Right lobe of liver (tissue), 6 donors: ENCODE measurements at regions not wholly inside any gene's neighbourhood (a gene's known extent, or its start where the extent isn't known, plus 50 kb on each side); places are given as distances from the start of the nearest gene placed in this dataset.

Experiments used
- ATAC-seq, 4 donors: fragments of 200-7000 bp; cut with Tn5 transposase; one replicate each; pipeline ENCODE4 v1.9.1; 2020; ENCODE audit warnings: mild to moderate bottlenecking in 4 of 4, moderate library complexity in 4 of 4
- DNase-seq, 3 donors: peaks; one replicate each; pipeline ENCODE4 v3.0.0-alpha.2; 2020
- H3K27ac ChIP-seq, 3 donors: fragments of 200-600 bp; one replicate each; pipeline ENCODE4 v1.8.0; 2022
- H3K27me3 ChIP-seq, 2 donors: fragments of 200-600 bp; one replicate each; pipeline ENCODE4 v1.8.0; 2022
- H3K36me3 ChIP-seq, 4 donors: fragments of 200-600 bp; sonication (generic) in 1 of 4; one replicate each; pipeline versions ENCODE4 v1.5.1 to v1.8.0; 2017 to 2022; ENCODE audit warnings: control low read depth in 1 of 4
- H3K4me1 ChIP-seq, 4 donors: fragments of 200-600 bp; sonication (generic) in 1 of 4; one replicate each; pipeline versions ENCODE4 v1.5.1 to v1.8.0; 2017 to 2022; ENCODE audit warnings: control low read depth in 1 of 4
- H3K4me3 ChIP-seq, 3 donors: fragments of 200-600 bp; one replicate each; pipeline ENCODE4 v1.8.0; 2022
- H3K9me3 ChIP-seq, 4 donors: fragments of 200-600 bp; sonication (generic) in 1 of 4; one replicate each; pipeline versions ENCODE4 v1.5.1 to v1.8.0; 2017 to 2022; ENCODE audit warnings: control low read depth in 1 of 4
- POLR2A ChIP-seq: fragments of 450-650 bp; IDR thresholded peaks from one replicate; pipeline ENCODE4 v1.6.1; 2017; ENCODE audit warnings: antibody characterized with exemption, mild to moderate bottlenecking
- WGBS: methylation state at CpG from one replicate; pipeline ENCODE4 v1.1.6; 2018; ENCODE audit warnings: low coverage, low lambda C conversion rate; ENCODE audit not compliant: insufficient coverage; ENCODE audit errors: missing lambda C conversion rate; 5-methylcytosine and 5-hydroxymethylcytosine counted together
- intact Hi-C, 2 donors: fragments of 100-400 bp; cut with DNase I; formaldehyde crosslinking; loops; one replicate each; pipeline versions ENCODE4 v1.11.2 to v1.14.1; 2022
- TF ChIP-seq, protein P1 (sequence below), 4 donors: fragments of 200-600 bp in 3 of 4; fragments of 450-650 bp in 1 of 4; IDR thresholded peaks; one replicate each; pipeline versions ENCODE4 v1.5.1 to v1.8.0; 2016 to 2022; ENCODE audit warnings: antibody characterized with exemption in 4 of 4, mild to moderate bottlenecking in 2 of 4
- donor health status: DM: no; HTN: yes; CAD: no.
- donor health status: DM: no; HTN: no; CAD: no.
- donor health status: DM: no; HTN: no; CAD: no.
- donor health status: DM: no; HTN: yes; CAD: no.
- donor health status: DM: no; HTN: yes; CAD: no.

- H3K4me3 ChIP-seq: no peak overlapping the region
- H3K36me3 ChIP-seq: no peaks in the 10 kb centered on the region
- peak overlapping the region; percentile 18 to 63 (median 20) for H3K27ac ChIP-seq
- ATAC-seq (no peak), DNase-seq (no peak)
- H3K27me3 ChIP-seq: no peaks in the 10 kb centered on the region
- intact Hi-C loops: loop anchor here in 1 of 2 donors (10.0 kb wide), 1 partner anchor 159 kb away; no protein-coding TSS in a partner anchor
- no peaks in the 10 kb centered on the region for H3K4me1 ChIP-seq
- WGBS: 45% methylated on average over 2 of the region's 4 CpGs
- no peaks in the 10 kb centered on the region for H3K9me3 ChIP-seq
- no peak for TF ChIP-seq POLR2A
- TF ChIP-seq, protein P1, sequence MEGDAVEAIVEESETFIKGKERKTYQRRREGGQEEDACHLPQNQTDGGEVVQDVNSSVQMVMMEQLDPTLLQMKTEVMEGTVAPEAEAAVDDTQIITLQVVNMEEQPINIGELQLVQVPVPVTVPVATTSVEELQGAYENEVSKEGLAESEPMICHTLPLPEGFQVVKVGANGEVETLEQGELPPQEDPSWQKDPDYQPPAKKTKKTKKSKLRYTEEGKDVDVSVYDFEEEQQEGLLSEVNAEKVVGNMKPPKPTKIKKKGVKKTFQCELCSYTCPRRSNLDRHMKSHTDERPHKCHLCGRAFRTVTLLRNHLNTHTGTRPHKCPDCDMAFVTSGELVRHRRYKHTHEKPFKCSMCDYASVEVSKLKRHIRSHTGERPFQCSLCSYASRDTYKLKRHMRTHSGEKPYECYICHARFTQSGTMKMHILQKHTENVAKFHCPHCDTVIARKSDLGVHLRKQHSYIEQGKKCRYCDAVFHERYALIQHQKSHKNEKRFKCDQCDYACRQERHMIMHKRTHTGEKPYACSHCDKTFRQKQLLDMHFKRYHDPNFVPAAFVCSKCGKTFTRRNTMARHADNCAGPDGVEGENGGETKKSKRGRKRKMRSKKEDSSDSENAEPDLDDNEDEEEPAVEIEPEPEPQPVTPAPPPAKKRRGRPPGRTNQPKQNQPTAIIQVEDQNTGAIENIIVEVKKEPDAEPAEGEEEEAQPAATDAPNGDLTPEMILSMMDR (IDR thresholded peaks at IDR 0.05): no peak
These were observed 93.1 kb downstream of the ZFP36L2 start for GRCh38 chr2:43133336-43133707.

DNA sequence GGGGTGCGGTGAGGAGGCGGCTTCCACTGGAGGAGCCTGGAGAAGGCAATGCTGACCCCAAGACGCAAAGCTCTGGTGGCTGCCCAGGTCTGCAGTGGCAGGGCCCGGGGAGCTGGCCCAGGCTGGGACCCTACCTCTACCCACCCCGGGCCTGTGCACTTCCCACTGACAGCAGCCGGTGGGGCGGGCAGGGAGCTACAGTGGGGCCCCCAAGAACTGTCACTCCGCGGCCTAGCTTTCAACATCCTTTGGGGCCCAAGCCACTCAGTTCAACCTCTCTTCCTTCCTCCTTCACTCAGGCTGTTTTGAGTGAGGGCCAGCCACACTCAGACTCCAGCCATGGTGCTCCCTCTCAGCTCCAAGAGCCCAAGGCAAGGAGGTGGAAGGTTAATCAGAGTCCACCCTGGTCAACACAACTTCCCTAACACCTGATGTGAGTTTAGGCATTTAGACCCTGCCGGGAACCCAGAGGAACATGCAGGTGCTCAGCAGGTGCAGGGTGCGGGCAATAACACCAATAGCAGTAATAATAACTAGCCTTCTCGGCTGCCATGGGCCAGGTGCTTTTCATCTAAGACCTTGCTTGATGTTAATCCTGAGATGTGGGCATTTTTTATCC, 93.6 kb downstream of the ZFP36L2 start:
- no peaks in the 10 kb centered on the region for H3K27me3 ChIP-seq
- H3K4me3 ChIP-seq: no peak overlapping the region
- ATAC-seq (no peak), DNase-seq (no peak)
- peak overlapping the region; percentile 18 to 63 (median 20) for H3K27ac ChIP-seq
- WGBS: 84% methylated on average over 3 of the region's 12 CpGs
- intact Hi-C loops: loop anchor here in 1 of 2 donors (10.0 kb wide), 1 partner anchor 158 kb away; no protein-coding TSS in a partner anchor
- TF ChIP-seq, protein P1 (IDR thresholded peaks at IDR 0.05): no peak
- TF ChIP-seq POLR2A: no peak
- H3K4me1 ChIP-seq: no peaks in the 10 kb centered on the region
- no peaks in the 10 kb centered on the region for H3K9me3 ChIP-seq
- no peaks in the 10 kb centered on the region for H3K36me3 ChIP-seq

DNA sequence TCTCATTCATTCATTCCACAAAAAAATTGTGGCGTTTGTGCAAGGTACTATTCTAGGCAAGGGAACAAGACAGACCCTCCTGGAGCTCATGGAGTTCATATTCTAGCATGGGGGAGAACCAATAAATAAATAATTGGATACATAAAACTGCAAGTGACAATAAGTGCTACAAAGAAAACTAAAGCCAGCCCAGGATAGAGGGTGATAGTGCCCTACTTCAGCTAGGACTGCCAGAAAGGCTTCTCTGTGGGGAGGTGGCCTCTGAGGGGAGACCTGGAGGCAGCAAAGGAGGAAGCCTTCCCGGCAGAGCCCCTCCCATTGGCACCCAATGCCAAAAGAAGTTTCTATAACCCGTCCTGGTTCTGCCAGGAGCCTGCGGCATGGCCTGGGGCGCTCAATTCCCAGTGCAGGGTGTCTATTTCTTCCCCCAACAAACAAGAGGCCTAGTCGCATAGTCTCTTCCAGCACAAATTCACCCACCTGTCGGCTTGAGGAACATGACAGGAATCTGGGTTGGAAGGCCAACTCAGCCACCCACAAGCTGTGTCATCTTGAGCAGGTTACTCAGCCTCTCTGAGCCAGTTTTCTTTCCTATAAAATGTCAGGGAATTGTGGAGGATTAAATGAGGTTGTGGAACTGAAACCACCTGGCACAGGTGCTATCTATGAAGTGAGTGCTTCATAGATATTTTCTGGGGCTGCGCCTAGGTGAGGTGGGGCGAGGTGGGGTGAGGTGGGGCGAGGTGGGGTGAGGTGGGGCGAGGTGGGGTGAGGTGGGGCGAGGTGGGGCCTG, 94.3 kb downstream of the ZFP36L2 start:
- H3K4me1 ChIP-seq: no peaks in the 10 kb centered on the region
- DNase-seq (no peak), ATAC-seq (no peak)
- H3K9me3 ChIP-seq: no peaks in the 10 kb centered on the region
- WGBS: 67% methylated on average over 12 of the region's 12 CpGs
- H3K27me3 ChIP-seq: no peaks in the 10 kb centered on the region
- intact Hi-C loops: loop anchor here in 1 of 2 donors (10.0 kb wide), 1 partner anchor 157 kb away; no protein-coding TSS in a partner anchor
- no peak overlapping the region for H3K4me3 ChIP-seq
- H3K27ac ChIP-seq: peak overlapping the region; percentile 16 to 54 (median 51)
- no peaks in the 10 kb centered on the region for H3K36me3 ChIP-seq
- TF ChIP-seq POLR2A: no peak
- TF ChIP-seq, protein P1 (IDR thresholded peaks at IDR 0.05): no peak

- WGBS: 47% methylated on average over 8 of the region's 18 CpGs
- H3K4me1 ChIP-seq: no peaks in the 10 kb centered on the region
- intact Hi-C loops: loop anchor here in 1 of 2 donors (10.0 kb wide), 1 partner anchor 156 kb away; no protein-coding TSS in a partner anchor
- H3K27me3 ChIP-seq: no peaks in the 10 kb centered on the region
- ATAC-seq (peak; percentile 49 to 69 (median 63)), DNase-seq (peak; percentile 69 to 80 (median 74))
- TF ChIP-seq, protein P1 (IDR thresholded peaks at IDR 0.05): peak; percentile 48 to 58 (median 51)
- TF ChIP-seq POLR2A: no peak
- no peaks in the 10 kb centered on the region for H3K9me3 ChIP-seq
- H3K4me3 ChIP-seq: no peak overlapping the region
- no peaks in the 10 kb centered on the region for H3K36me3 ChIP-seq
- peak overlapping the region; percentile 24 to 54 (median 51) for H3K27ac ChIP-seq
These were observed 95.1 kb downstream of the ZFP36L2 start for GRCh38 chr2:43131051-43131889.
